Hepatocyte (in vitro differentiated cells): ENCODE measurements at regions not wholly inside any gene's neighbourhood (a gene's known extent, or its start where the extent isn't known, plus 50 kb on each side); places are given as distances from the start of the nearest gene placed in this dataset.

Experiments used
- DNase-seq: peaks from one replicate; pipeline ENCODE4 v3.0.0-alpha.2; 2016; ENCODE audit warnings: low spot score
- H2AFZ ChIP-seq: fragments of 200-600 bp; sonication (generic); 2 replicates; pipeline ENCODE4 v1.6.0; 2016; ENCODE audit warnings: antibody characterized with exemption, mild to moderate bottlenecking
- H3K27ac ChIP-seq: fragments of 200-600 bp; sonication (generic); 2 replicates; pipeline ENCODE4 v1.5.1; 2016; ENCODE audit warnings: mild to moderate bottlenecking
- H3K27me3 ChIP-seq: fragments of 200-600 bp; sonication (generic); 2 replicates; pipeline ENCODE4 v1.6.1; 2016
- H3K36me3 ChIP-seq: fragments of 200-600 bp; sonication (generic); replicated peaks from 2 replicates; pipeline ENCODE4 v1.5.1; 2016; ENCODE audit warnings: low read depth; ENCODE audit not compliant: insufficient read depth
- H3K4me1 ChIP-seq: fragments of 200-600 bp; sonication (generic); 2 replicates; pipeline ENCODE4 v1.5.1; 2016; ENCODE audit warnings: mild to moderate bottlenecking, moderate library complexity; ENCODE audit not compliant: insufficient read depth
- H3K4me2 ChIP-seq: fragments of 200-600 bp; sonication (generic); 2 replicates; pipeline ENCODE4 v1.6.0; 2016
- H3K4me3 ChIP-seq: fragments of 200-600 bp; sonication (generic); 2 replicates; pipeline ENCODE4 v1.5.1; 2016; ENCODE audit warnings: mild to moderate bottlenecking
- H3K79me2 ChIP-seq: fragments of 200-600 bp; sonication (generic); 2 replicates; pipeline ENCODE4 v1.6.0; 2017; ENCODE audit warnings: mild to moderate bottlenecking
- H3K9me2 ChIP-seq: fragments of 200-600 bp; sonication (generic); replicated peaks from 2 replicates; pipeline ENCODE4 v1.6.0; 2017; ENCODE audit warnings: mild to moderate bottlenecking; ENCODE audit not compliant: insufficient read depth
- H3K9me3 ChIP-seq: fragments of 200-600 bp; sonication (generic); 2 replicates; pipeline ENCODE4 v1.5.1; 2016; ENCODE audit warnings: low read depth, mild to moderate bottlenecking
- H4K20me1 ChIP-seq: fragments of 200-600 bp; sonication (generic); 2 replicates; pipeline ENCODE4 v1.6.0; 2016; ENCODE audit warnings: mild to moderate bottlenecking; ENCODE audit not compliant: insufficient read depth, poor library complexity, severe bottlenecking
- EZH2 ChIP-seq: fragments of 200-600 bp; sonication (generic); IDR thresholded peaks from 2 replicates; pipeline ENCODE4 v1.6.1; 2016; ENCODE audit warnings: antibody characterized with exemption, mild to moderate bottlenecking, borderline replicate concordance
- EZH2phosphoT487 ChIP-seq: fragments of 200-600 bp; sonication (generic); IDR thresholded peaks from one replicate; pipeline ENCODE4 v1.6.1; 2018; ENCODE audit warnings: antibody characterized with exemption, mild to moderate bottlenecking, low read depth, moderate library complexity; ENCODE audit not compliant: unreplicated experiment, severe bottlenecking
- WGBS: methylation state at CpG from one replicate; pipeline ENCODE4 v1.1.6; 2016; ENCODE audit warnings: low lambda C conversion rate; ENCODE audit errors: missing lambda C conversion rate; 5-methylcytosine and 5-hydroxymethylcytosine counted together
- TF ChIP-seq, protein P1 (sequence below): fragments of 200-600 bp; sonication (generic); IDR thresholded peaks from 2 replicates; pipeline ENCODE4 v1.5.1; 2016; ENCODE audit warnings: antibody characterized with exemption, mild to moderate bottlenecking; ENCODE audit not compliant: poor library complexity

- H4K20me1 ChIP-seq: no peaks in the 10 kb centered on the region
- no peaks in the 10 kb centered on the region for H3K9me2 ChIP-seq
- WGBS: 87% methylated on average over 19 of the region's 19 CpGs
- peaks cover 16% of the 10 kb centered on the region for H3K4me1 ChIP-seq
- H3K27ac ChIP-seq: no peak overlapping the region
- TF ChIP-seq EZH2phosphoT487 (no peak), EZH2 (no peak)
- TF ChIP-seq, protein P1, sequence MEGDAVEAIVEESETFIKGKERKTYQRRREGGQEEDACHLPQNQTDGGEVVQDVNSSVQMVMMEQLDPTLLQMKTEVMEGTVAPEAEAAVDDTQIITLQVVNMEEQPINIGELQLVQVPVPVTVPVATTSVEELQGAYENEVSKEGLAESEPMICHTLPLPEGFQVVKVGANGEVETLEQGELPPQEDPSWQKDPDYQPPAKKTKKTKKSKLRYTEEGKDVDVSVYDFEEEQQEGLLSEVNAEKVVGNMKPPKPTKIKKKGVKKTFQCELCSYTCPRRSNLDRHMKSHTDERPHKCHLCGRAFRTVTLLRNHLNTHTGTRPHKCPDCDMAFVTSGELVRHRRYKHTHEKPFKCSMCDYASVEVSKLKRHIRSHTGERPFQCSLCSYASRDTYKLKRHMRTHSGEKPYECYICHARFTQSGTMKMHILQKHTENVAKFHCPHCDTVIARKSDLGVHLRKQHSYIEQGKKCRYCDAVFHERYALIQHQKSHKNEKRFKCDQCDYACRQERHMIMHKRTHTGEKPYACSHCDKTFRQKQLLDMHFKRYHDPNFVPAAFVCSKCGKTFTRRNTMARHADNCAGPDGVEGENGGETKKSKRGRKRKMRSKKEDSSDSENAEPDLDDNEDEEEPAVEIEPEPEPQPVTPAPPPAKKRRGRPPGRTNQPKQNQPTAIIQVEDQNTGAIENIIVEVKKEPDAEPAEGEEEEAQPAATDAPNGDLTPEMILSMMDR: no peak
- no peak for DNase-seq
- H3K79me2 ChIP-seq: no peaks in the 10 kb centered on the region
- no peaks in the 10 kb centered on the region for H3K36me3 ChIP-seq
- no peak overlapping the region for H2AFZ ChIP-seq
- H3K9me3 ChIP-seq: no peaks in the 10 kb centered on the region
- no peak overlapping the region for H3K4me3 ChIP-seq
- H3K27me3 ChIP-seq: no peaks in the 10 kb centered on the region
- no peak overlapping the region for H3K4me2 ChIP-seq
Measured at GRCh38 chr2:20534913-20535801, 88.3 kb downstream of the RHOB start.

- no peaks in the 10 kb centered on the region for H3K79me2 ChIP-seq
- H3K27ac ChIP-seq: no peak overlapping the region
- no peaks in the 10 kb centered on the region for H3K36me3 ChIP-seq
- DNase-seq: no peak
- no peaks in the 10 kb centered on the region for H4K20me1 ChIP-seq
- WGBS: 81% methylated on average over 15 of the region's 15 CpGs
- TF ChIP-seq EZH2phosphoT487 (no peak), EZH2 (no peak)
- TF ChIP-seq, protein P1: no peak
- no peak overlapping the region for H3K4me3 ChIP-seq
- H2AFZ ChIP-seq: no peak overlapping the region
- no peak overlapping the region for H3K4me2 ChIP-seq
- H3K9me3 ChIP-seq: no peaks in the 10 kb centered on the region
- H3K9me2 ChIP-seq: no peaks in the 10 kb centered on the region
- H3K27me3 ChIP-seq: no peaks in the 10 kb centered on the region
- H3K4me1 ChIP-seq: peaks cover 16% of the 10 kb centered on the region
Measured at GRCh38 chr2:20536619-20537422, 89.9 kb downstream of the RHOB start.

- Histone ChIP-seq H3K4me1 (peaks cover 16% of the 10 kb centered on the region), H2AFZ (no peak overlapping the region), H3K4me3 (no peak overlapping the region), H3K27me3 (no peaks in the 10 kb centered on the region), H3K79me2 (no peaks in the 10 kb centered on the region), H3K4me2 (no peak overlapping the region), H3K9me3 (no peaks in the 10 kb centered on the region), H3K9me2 (no peaks in the 10 kb centered on the region), H3K27ac (no peak overlapping the region), H4K20me1 (no peaks in the 10 kb centered on the region), H3K36me3 (no peaks in the 10 kb centered on the region)
- DNase-seq: no peak
- no peak for TF ChIP-seq EZH2phosphoT487
- TF ChIP-seq, protein P1: no peak
- no peak for TF ChIP-seq EZH2
- 75% methylated on average over 17 of the region's 17 CpGs for whole genome bisulfite sequencing
Measured at GRCh38 chr2:20537423-20538307, 90.8 kb downstream of the RHOB start.
